PC-9 (cell line): ENCODE measurements at regions not wholly inside any gene's neighbourhood (a gene's known extent, or its start where the extent isn't known, plus 50 kb on each side); places are given as distances from the start of the nearest gene placed in this dataset.

Experiments used
- EZH2 ChIP-seq: fragments of 200-600 bp; sonication (generic); IDR thresholded peaks from 2 replicates; pipeline ENCODE4 v1.8.0; 2017; ENCODE audit warnings: antibody characterized with exemption, low read depth
- TF ChIP-seq, protein P1 (sequence below): fragments of 200-600 bp; sonication (generic); conservative IDR thresholded peaks from 2 replicates; pipeline ENCODE4 v1.6.1; 2017; ENCODE audit warnings: mixed run types, antibody characterized with exemption, mild to moderate bottlenecking, moderate library complexity

- TF ChIP-seq, protein P1, sequence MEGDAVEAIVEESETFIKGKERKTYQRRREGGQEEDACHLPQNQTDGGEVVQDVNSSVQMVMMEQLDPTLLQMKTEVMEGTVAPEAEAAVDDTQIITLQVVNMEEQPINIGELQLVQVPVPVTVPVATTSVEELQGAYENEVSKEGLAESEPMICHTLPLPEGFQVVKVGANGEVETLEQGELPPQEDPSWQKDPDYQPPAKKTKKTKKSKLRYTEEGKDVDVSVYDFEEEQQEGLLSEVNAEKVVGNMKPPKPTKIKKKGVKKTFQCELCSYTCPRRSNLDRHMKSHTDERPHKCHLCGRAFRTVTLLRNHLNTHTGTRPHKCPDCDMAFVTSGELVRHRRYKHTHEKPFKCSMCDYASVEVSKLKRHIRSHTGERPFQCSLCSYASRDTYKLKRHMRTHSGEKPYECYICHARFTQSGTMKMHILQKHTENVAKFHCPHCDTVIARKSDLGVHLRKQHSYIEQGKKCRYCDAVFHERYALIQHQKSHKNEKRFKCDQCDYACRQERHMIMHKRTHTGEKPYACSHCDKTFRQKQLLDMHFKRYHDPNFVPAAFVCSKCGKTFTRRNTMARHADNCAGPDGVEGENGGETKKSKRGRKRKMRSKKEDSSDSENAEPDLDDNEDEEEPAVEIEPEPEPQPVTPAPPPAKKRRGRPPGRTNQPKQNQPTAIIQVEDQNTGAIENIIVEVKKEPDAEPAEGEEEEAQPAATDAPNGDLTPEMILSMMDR, result no peak
- TF ChIP-seq EZH2, result no peak
Measured at GRCh38 chr5:2288968-2289367, 406.2 kb upstream of the IRX4 start.
